Keratinocyte (primary cell): ENCODE measurements at regions not wholly inside any gene's neighbourhood (a gene's known extent, or its start where the extent isn't known, plus 50 kb on each side); places are given as distances from the start of the nearest gene placed in this dataset.
A peak's percentile ranks its signal among the peaks of the same experiment; 100 is the strongest.

ENCODE experiments used
- DNase-seq: peaks from one replicate; pipeline ENCODE4 v3.0.0-alpha.2; 2011; ENCODE audit warnings: low read depth, missing footprints, low spot score
- FAIRE-seq: peaks from 2 replicates; lab custom pipeline; 2011; peaks lifted over from hg19 to GRCh38; lab: Jason Lieb, UNC
- H2AFZ ChIP-seq: 2 replicates; pipeline ENCODE4 v1.6.0; 2012; ENCODE audit warnings: low read length, control low read depth, inconsistent platforms; ENCODE audit not compliant: control insufficient read depth
- H3K27ac ChIP-seq: 2 replicates; pipeline ENCODE4 v1.5.1; 2011; ENCODE audit warnings: low read length; ENCODE audit not compliant: control insufficient read depth, insufficient read depth
- H3K27me3 ChIP-seq: 3 replicates; pipeline ENCODE4 v1.6.0; 2011; ENCODE audit warnings: low read length; ENCODE audit not compliant: control insufficient read depth, insufficient read depth; ENCODE audit errors: extremely low read depth
- H3K36me3 ChIP-seq, 2 experiments: 2 replicates in 1 of 2; 3 replicates in 1 of 2; pipeline ENCODE4 v1.5.1; 2011; ENCODE audit warnings: low read length in 2 of 2, mild to moderate bottlenecking in 1 of 2; ENCODE audit not compliant: control insufficient read depth in 2 of 2, insufficient read depth in 2 of 2; ENCODE audit errors: extremely low read depth in 1 of 2
- H3K4me1 ChIP-seq: 3 replicates; pipeline ENCODE4 v1.5.1; 2011; ENCODE audit warnings: low read length; ENCODE audit not compliant: control insufficient read depth, insufficient read depth; ENCODE audit errors: extremely low read depth
- H3K4me2 ChIP-seq: 3 replicates; pipeline ENCODE4 v1.6.0; 2011; ENCODE audit warnings: low read depth, low read length; ENCODE audit not compliant: control insufficient read depth, insufficient read depth; ENCODE audit errors: extremely low read depth
- H3K4me3 ChIP-seq, 3 experiments: fragments of 200-600 bp in 1 of 3; sonication (generic) in 1 of 3; 2 replicates in 2 of 3; 3 replicates in 1 of 3; pipeline ENCODE4 v1.5.1; 2011 to 2016; ENCODE audit warnings: low read length in 3 of 3, mild to moderate bottlenecking in 3 of 3, control low read depth in 2 of 3, inconsistent platforms in 1 of 3, low read depth in 1 of 3, mixed read lengths in 1 of 3, mixed run types in 1 of 3, moderate library complexity in 1 of 3; ENCODE audit not compliant: control insufficient read depth in 2 of 3, insufficient read depth in 2 of 3; ENCODE audit errors: extremely low read depth in 1 of 3
- H3K79me2 ChIP-seq: 2 replicates; pipeline ENCODE4 v1.6.0; 2012; ENCODE audit warnings: low read length; ENCODE audit not compliant: control insufficient read depth, insufficient read depth
- H3K9ac ChIP-seq: 3 replicates; pipeline ENCODE4 v1.6.0; 2011; ENCODE audit warnings: low read length; ENCODE audit not compliant: control insufficient read depth, insufficient read depth; ENCODE audit errors: extremely low read depth
- H3K9me1 ChIP-seq: 3 replicates; pipeline ENCODE4 v1.6.0; 2011; ENCODE audit warnings: low read length; ENCODE audit not compliant: control insufficient read depth, insufficient read depth; ENCODE audit errors: extremely low read depth
- H3K9me3 ChIP-seq: 2 replicates; pipeline ENCODE4 v1.5.1; 2012; ENCODE audit warnings: low read depth, low read length; ENCODE audit not compliant: control insufficient read depth
- H4K20me1 ChIP-seq: 3 replicates; pipeline ENCODE4 v1.6.0; 2011; ENCODE audit warnings: low read length; ENCODE audit not compliant: control insufficient read depth, insufficient read depth; ENCODE audit errors: extremely low read depth
- EZH2 ChIP-seq: IDR thresholded peaks from one replicate; pipeline ENCODE4 v1.6.1; 2012; ENCODE audit warnings: inconsistent platforms, mild to moderate bottlenecking, low read length, moderate library complexity
- dilution Hi-C: fragments of 300-500 bp; cut with MboI; formaldehyde crosslinking; loops from one replicate; pipeline ENCODE4 v1.7.0; 2020; ENCODE audit warnings: low sequenced_read_pairs; ENCODE audit not compliant: extremely low pct_ligation_motif_present
- TF ChIP-seq, protein P1 (sequence below), 3 experiments: IDR thresholded peaks in 1 of 3; conservative IDR thresholded peaks in 1 of 3; optimal IDR thresholded peaks in 1 of 3; 2 replicates in 2 of 3; 3 replicates in 1 of 3; pipeline versions ENCODE3 to v1.5.1; 2011; ENCODE audit warnings: low read length in 3 of 3, mild to moderate bottlenecking in 3 of 3, moderate library complexity in 2 of 3, control low read depth in 1 of 3, inconsistent platforms in 1 of 3; ENCODE audit not compliant: insufficient read depth in 2 of 3; ENCODE audit errors: extremely low read depth in 1 of 3

DNA sequence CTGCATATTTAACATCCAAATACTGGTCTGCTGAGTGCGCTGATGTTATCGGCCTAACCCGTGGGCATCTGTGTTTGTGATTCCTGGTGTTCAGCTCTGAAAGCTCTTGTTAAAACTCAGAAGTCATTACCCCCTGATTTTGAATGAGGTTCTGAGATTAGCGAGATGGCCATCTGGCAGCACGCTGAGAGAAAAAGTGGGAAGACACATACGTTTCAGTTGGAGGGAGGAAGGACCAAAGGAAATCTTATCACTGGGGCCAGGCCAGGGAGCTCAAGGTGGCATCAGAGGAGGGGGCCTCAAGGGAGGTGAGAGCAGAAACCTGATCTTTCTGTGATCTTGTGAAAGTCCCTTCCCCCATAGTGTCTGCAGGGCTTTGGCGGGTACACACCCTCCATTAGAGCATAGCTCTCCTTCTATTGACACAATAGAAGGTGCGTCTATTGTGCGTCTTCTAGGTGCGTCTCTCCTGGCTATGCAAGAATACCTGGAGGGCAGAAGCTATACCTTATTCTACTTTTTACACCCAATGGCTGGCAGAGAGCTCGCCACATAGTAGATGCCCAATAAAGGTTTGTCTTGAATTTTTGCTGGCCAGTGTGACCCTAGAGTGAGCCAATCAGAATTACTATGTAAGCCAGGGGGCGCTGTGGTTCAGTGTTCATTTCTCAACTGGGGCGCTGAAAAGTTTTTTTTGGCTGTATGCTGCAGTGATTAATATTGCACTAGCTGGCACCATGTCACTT lies 182.4 kb downstream of the SHQ1 start:
- Histone ChIP-seq H3K79me2 (no peaks in the 10 kb centered on the region), H3K36me3 (no peaks in the 10 kb centered on the region), H3K9me1 (no peaks in the 10 kb centered on the region), H3K4me1 (peaks cover 7% of the 10 kb centered on the region), H3K4me3 (no peak overlapping the region), H3K27me3 (peaks cover 9% of the 10 kb centered on the region), H2AFZ (no peak overlapping the region), H3K27ac (no peak overlapping the region), H4K20me1 (no peaks in the 10 kb centered on the region), H3K9me3 (no peaks in the 10 kb centered on the region), H3K9ac (no peak overlapping the region), H3K4me2 (no peak overlapping the region)
- TF ChIP-seq, protein P1, sequence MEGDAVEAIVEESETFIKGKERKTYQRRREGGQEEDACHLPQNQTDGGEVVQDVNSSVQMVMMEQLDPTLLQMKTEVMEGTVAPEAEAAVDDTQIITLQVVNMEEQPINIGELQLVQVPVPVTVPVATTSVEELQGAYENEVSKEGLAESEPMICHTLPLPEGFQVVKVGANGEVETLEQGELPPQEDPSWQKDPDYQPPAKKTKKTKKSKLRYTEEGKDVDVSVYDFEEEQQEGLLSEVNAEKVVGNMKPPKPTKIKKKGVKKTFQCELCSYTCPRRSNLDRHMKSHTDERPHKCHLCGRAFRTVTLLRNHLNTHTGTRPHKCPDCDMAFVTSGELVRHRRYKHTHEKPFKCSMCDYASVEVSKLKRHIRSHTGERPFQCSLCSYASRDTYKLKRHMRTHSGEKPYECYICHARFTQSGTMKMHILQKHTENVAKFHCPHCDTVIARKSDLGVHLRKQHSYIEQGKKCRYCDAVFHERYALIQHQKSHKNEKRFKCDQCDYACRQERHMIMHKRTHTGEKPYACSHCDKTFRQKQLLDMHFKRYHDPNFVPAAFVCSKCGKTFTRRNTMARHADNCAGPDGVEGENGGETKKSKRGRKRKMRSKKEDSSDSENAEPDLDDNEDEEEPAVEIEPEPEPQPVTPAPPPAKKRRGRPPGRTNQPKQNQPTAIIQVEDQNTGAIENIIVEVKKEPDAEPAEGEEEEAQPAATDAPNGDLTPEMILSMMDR (optimal IDR thresholded peaks at IDR 0.05 in 1 of 3, IDR thresholded peaks at IDR 0.05 in 1 of 3, conservative IDR thresholded peaks at IDR 0.05 in 1 of 3; ENCODE audit: extremely low read depth in 1 of 3, insufficient read depth in 2 of 3, low read length in 3 of 3): peak; percentile 61 to 69 (median 64)
- no peak for TF ChIP-seq EZH2
- dilution Hi-C loops: no loop called here
- DNase-seq (no peak), FAIRE-seq (no peak)

DNA sequence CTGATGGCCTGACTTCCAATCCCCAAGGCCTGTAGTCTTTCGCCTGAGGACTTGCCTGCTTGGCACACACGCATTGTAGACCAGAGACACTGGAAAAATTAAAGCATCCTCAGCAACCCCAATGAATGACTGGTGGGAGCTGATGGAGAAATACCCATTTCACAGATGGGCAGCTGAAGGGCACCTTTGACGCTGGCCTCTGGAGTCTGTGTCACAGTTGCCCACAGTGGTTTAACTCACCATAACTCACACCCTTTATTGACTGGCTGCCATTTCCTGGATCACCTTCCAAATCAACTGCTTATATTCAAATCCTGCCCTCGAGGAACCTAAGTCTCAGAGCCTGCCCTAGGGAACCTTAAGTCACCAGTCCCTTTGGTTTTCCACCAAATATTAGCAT lies 183.1 kb downstream of the SHQ1 start:
- Histone ChIP-seq H3K36me3 (no peaks in the 10 kb centered on the region), H3K9ac (no peak overlapping the region), H3K9me3 (no peaks in the 10 kb centered on the region), H3K27ac (no peak overlapping the region), H3K9me1 (no peaks in the 10 kb centered on the region), H3K79me2 (no peaks in the 10 kb centered on the region), H3K4me2 (no peak overlapping the region), H2AFZ (no peak overlapping the region), H4K20me1 (no peaks in the 10 kb centered on the region), H3K4me1 (peaks cover 15% of the 10 kb centered on the region), H3K27me3 (peaks cover 9% of the 10 kb centered on the region), H3K4me3 (no peak overlapping the region)
- TF ChIP-seq EZH2: no peak
- TF ChIP-seq, protein P1 (optimal IDR thresholded peaks at IDR 0.05 in 1 of 3, IDR thresholded peaks at IDR 0.05 in 1 of 3, conservative IDR thresholded peaks at IDR 0.05 in 1 of 3; ENCODE audit: extremely low read depth in 1 of 3, insufficient read depth in 2 of 3, low read length in 3 of 3): no peak
- no peak for DNase-seq
- dilution Hi-C loops: no loop called here
- FAIRE-seq: no peak
